HG02981 (cell line): ENCODE measurements at regions not wholly inside any gene's neighbourhood (a gene's known extent, or its start where the extent isn't known, plus 50 kb on each side); places are given as distances from the start of the nearest gene placed in this dataset.
"Not testable (repeated sequence)": the region's sequence is repeated elsewhere in the genome, so short reads cannot be mapped to it uniquely, and the experiment has no call there.

Experiments used
- ATAC-seq: cut with Tn5 transposase; IDR thresholded peaks from one replicate; pipeline ENCODE4 v1.9.1; 2021; ENCODE audit warnings: mild to moderate bottlenecking, moderate library complexity; ENCODE audit not compliant: unreplicated experiment

DNA sequence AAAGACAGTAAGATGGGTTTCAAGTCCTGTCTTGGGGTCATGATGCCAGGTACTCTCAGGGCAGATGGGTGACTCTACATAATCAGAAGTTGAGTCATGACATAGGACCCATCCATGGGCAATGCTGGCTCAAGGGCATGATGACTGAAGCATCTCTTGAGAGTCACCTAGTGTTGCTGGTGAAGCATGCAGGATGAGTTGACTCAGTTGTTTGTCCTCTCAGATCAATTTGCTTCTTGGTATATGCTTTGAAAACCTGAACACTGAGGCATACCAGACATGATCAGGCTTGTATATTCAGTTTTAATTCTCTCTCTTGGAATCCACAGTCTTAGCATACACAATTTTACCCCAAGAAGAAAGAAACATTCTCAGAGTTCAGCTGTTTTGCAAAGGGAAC is 658.9 kb upstream of the NXPH2 start:
- ATAC-seq, result no peak

DNA sequence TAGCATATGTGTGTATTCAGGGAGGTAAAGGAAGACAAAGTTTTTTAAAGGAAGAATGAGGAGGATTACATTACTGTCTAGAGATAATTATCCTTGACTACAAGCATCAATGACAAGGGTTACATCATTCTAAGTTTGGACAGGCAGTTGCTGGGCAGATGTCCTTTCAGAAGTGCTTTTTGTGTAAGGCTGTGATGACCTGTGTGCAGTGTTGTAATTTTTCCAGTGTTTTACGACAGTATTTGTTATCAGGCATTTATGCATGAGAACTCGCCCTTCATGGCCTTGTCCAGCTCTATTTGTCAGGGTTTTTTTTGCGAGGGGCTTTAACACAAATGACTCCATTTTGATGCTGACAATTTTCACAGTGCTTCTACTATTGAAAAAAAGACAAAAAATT is 658.3 kb upstream of the NXPH2 start:
- no peak for ATAC-seq

DNA sequence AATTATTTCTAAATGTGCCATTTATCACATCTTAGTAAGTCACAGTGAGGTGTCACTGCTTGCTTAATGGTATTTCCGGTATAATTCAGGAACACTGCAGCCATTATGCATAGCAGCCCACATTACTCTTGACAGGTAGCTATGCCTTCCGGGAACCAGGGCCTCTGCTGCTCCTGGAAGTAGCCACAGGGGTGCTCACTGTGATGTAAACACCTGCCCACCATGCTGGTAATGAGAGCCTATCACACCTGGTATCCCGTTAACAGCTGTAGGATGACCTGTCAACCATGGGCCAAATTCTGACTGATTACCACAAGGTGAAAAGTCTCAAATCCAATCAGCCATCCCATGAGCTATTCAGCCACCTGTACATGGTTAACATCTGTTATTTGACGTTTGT is 647.0 kb upstream of the NXPH2 start:
- no peak for ATAC-seq

DNA sequence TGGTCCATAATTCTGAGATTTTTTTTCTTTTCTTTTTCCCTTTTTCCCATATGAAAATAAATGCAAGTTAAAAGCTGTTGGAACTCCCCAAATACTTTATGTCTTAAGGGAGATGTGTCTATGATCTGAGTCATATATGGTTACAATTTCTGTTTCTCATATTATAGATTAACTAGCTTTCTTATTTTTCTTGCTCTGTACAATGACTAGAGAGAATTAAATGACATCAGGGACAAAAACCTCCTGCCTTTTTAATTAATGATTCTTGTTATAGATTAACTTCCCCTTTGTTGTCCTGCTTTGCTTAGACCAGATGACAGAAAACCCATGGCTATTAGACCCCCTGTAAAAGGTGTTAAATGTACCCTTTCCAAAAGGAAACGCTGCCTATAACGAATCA is 643.9 kb upstream of the NXPH2 start:
- no peak for ATAC-seq

- ATAC-seq, result no peak
Observed at GRCh38 chr2:139411236-139411635, 631.0 kb upstream of the NXPH2 start.

- ATAC-seq, result not testable (repeated sequence)
Observed at GRCh38 chr2:139410833-139411174, 630.6 kb upstream of the NXPH2 start.

DNA sequence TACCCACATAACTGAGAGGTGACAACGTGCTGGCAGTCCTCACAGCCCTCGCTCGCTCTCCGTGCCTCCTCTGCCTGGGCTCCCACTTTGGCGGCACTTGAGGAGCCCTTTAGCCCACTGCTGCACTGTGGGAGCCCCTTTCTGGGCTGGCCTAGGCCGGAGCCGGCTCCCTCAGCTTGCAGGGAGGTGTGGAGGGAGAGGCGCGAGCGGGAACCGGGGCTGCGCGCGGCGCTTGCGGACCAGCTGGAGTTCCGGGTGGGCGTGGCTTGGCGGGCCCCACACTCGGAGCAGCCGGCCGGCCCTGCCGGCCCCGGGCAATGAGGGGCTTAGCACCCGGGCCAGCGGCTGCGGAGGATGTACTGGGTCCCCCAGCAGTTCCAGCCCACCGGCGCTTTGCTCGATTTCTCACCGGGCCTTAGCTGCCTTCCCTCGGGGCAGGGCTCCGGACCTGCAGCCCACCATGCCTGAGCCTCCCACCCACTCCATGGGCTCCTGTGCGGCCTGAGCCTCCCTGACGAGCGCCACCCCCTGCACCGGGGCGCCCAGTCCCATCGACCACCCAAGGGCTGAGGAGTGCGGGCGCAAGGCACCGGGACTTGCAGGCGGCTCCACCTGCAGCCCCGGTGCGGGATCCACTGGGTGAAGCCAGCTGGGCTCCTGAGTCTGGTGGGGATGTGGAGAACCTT is 630.1 kb upstream of the NXPH2 start:
- not testable (repeated sequence) for ATAC-seq

- no peak for ATAC-seq
Observed at GRCh38 chr2:139409212-139409611, 629.0 kb upstream of the NXPH2 start.

GRCh38 chr2:139403948-139404347 is 623.8 kb upstream of the NXPH2 start:
- ATAC-seq, result no peak

DNA sequence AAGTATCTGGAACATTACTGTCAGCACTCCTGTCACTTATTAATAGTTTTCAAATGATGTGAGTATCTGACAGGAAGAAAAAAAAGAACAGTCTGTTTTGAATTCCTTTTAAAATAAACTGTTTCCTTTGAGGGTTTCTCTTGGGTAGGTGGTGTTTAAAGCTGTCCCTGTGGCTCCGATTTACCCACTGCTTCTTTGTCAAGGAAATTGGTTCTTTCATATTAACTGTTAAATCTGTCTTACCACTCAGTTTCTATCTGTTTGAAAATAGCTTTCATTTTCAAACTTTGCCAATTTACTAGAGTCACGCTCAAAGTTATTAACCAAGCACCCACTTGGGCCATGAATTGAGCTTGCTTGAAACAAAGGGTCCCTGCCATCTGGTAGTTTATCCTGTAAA is 614.6 kb upstream of the NXPH2 start:
- no peak for ATAC-seq

DNA sequence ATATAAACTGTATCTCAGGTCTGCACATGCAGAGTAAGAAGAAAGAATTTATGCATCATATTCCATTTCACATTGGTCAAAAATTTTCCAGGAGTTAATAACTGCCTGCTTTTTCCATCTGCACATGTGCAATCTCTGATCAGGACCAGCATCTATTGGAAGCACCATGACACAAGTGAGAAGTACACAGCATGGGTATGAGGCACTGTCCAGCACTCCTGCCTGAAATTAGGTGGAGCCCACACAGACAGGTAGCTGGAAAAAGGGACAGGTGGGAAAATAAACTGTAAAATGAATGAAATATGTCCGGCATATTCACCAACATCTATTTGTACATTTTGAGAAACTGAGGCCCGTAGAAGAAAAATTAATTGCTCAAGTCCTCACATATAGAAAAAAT is 609.2 kb upstream of the NXPH2 start:
- no peak for ATAC-seq

DNA sequence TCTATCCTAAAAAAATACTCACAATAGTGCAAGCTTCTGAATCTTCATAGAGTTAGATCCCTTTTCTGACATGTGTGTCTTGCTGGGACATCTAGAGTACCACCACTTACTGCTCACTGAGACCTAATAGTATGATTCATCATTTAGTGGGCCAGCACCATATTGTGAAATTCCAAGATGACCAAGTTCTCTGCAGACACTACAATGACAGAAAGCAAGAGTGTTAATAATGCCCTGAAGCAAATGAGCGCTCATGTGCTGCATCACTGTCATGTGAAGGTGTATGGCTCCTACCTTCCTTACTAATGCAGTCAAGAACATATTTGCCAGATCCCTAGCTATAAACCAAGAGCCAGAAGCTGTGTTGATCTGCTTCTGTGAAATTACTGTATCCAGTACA is 606.2 kb upstream of the NXPH2 start:
- no peak for ATAC-seq

DNA sequence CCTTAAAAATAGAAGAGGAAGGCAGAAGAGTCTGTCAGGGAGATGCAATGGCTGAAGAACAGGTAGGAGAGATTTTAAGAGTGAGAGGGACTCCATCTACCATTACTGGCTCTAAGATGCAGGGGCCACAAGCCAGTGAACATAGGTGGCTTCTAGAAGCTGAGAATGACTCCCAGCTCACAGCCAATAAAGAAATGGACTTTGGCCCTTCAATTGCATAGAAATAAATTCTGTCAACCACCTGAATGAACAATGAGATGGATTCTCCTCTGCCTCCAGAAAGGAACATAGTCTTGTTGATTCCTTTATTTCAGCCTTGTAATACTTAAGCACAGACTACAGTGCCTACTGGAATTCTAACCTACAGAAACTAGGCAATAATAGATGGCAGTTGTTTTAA is 603.3 kb upstream of the NXPH2 start:
- ATAC-seq, result no peak

DNA sequence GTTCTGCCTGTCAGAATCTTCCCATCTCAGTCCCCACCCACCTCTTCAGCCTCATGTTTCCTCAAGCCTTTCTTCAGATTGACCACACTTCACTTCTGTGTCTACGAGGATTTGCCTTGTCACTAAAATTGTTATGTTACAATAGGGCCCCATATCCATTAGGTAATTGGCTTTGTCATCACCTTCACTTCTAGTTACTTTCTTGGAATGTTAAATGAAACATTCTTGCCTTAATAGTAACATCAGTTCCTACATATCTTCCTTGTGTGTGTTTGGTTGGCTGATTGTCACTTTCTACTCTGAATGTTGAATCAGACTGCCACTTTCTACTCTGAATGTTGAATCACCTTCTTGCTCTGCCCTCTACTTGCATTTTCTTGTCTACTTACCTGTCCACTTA is 599.9 kb upstream of the NXPH2 start:
- ATAC-seq, result no peak

- no peak for ATAC-seq
Observed at GRCh38 chr2:139378373-139378772, 598.2 kb upstream of the NXPH2 start.

- ATAC-seq, result no peak
Observed at GRCh38 chr2:139374296-139374850, 594.2 kb upstream of the NXPH2 start.

DNA sequence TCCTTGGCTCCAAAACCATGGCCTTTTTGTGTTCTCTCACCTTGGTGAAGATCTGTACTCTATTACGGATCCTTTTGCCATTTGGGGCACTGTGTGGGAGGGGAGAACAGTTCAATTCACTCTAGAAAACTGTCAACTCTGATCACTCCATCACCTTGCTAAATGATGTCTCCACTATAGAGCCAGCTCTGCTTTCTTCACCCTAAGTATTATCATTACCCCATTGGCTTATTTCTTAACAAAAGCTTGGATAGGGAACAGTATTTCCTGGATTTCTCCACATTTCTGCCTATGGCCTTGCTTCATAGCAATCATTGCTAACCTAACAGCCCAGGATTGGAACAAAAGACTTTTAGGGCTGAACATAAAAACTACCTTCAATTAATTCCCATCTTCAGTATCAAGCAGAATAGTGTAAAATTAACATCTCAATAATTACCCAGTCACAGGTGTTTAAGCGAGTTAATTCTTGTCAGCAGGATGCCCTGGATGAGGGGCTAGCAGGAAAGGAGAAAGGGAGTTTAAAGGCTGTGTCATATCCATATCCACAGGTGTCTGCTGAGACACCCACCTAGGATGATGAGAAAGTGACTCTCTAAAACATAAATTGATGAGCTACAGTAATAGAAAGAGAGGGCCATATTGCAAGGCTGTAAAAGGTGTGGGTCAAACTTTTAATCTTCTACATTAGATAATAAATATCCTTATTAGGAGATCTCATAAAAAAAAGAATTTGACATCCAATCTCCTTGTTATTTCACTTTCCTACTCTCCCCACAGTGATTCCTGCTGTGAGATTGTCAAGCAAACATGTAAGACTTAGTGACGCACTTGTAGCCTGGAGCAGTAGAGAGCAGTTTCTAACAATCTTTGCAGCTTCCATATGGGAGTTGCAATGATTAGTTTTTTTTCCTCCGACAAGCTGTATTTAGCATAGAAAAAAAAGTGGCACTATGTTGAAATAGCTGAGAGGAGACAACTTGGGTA is 589.5 kb upstream of the NXPH2 start:
- ATAC-seq, result no peak

GRCh38 chr2:139367416-139367815 is 587.2 kb upstream of the NXPH2 start:
- no peak for ATAC-seq

DNA sequence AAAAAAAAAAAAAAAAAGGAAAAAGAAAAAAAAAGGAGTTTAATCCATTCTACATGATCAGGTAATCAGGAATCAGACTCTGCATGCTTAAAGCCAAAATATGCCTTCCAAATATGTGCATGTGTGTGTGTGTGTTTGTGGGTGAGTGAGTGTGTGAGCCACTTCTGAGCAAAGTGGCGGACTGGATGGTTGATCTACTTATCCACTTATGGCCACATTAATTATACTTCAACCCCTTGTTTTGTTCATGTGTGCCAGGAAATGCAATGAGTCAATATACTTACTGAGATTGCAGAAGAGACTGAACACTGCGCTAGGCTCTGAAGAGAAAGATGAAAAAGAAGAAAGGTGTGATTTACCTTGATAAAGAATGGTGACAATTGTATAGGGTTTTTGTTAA is 586.5 kb upstream of the NXPH2 start:
- ATAC-seq, result no peak

DNA sequence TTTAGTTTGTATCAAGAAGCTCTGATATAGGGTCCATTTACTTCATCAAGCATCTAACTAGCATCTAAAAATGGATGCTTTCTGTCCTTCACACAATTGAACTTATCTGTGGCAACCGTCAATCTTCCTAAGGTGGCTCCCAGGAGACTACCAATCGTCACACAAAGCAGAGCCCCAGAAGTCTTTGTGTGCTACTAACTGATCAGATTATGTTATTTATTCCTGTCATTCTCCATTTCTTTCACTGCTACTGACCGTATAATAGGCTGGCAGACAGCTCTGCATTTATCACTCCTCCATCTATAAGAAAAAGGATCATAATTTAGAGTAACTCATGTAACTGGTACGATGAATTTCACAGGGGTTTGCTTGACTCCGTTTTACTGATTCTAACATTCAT is 585.0 kb upstream of the NXPH2 start:
- ATAC-seq, result no peak

GRCh38 chr2:139360654-139361053 is 580.5 kb upstream of the NXPH2 start:
- ATAC-seq, result no peak

- ATAC-seq, result no peak
Observed at GRCh38 chr2:139359818-139360217, 579.6 kb upstream of the NXPH2 start.
